GM23338 (cell line): ENCODE measurements at regions not wholly inside any gene's neighbourhood (a gene's known extent, or its start where the extent isn't known, plus 50 kb on each side); places are given as distances from the start of the nearest gene placed in this dataset.

Experiments used
- ATAC-seq: fragments of 200-7000 bp; cut with Tn5 transposase; 3 replicates; pipeline ENCODE4 v1.9.1; 2020
- DNase-seq: peaks from one replicate; pipeline ENCODE4 v3.0.0-alpha.2; 2015; ENCODE audit warnings: low spot score
- H2AFZ ChIP-seq: fragments of 200-600 bp; sonication (generic); 2 replicates; pipeline ENCODE4 v1.8.0; 2016; ENCODE audit warnings: antibody characterized with exemption, mild to moderate bottlenecking, moderate library complexity
- H3F3A ChIP-seq: fragments of 200-600 bp; sonication (generic); replicated peaks from 2 replicates; pipeline ENCODE4 v1.8.0; 2017; ENCODE audit warnings: antibody characterized with exemption, mixed run types, low read depth
- H3K27ac ChIP-seq: fragments of 200-600 bp; sonication (generic); 2 replicates; pipeline ENCODE4 v1.6.1; 2016; ENCODE audit warnings: low read depth
- H3K27me3 ChIP-seq: fragments of 200-600 bp; sonication (generic); 2 replicates; pipeline ENCODE4 v1.8.0; 2016; ENCODE audit warnings: mild to moderate bottlenecking, mixed run types, moderate library complexity; ENCODE audit not compliant: insufficient read depth
- H3K36me3 ChIP-seq: fragments of 200-600 bp; sonication (generic); 2 replicates; pipeline ENCODE4 v1.8.0; 2016; ENCODE audit warnings: mild to moderate bottlenecking; ENCODE audit not compliant: insufficient read depth
- H3K4me1 ChIP-seq: fragments of 200-600 bp; sonication (generic); 2 replicates; pipeline ENCODE4 v1.8.0; 2016; ENCODE audit warnings: mild to moderate bottlenecking, moderate library complexity; ENCODE audit not compliant: insufficient read depth
- H3K4me2 ChIP-seq: fragments of 200-600 bp; sonication (generic); 2 replicates; pipeline ENCODE4 v1.7.1; 2017; ENCODE audit warnings: mixed run types
- H3K4me3 ChIP-seq: fragments of 200-600 bp; sonication (generic); 2 replicates; pipeline ENCODE4 v1.6.1; 2016; ENCODE audit warnings: mixed run types
- H3K79me2 ChIP-seq: fragments of 200-600 bp; sonication (generic); replicated peaks from 2 replicates; pipeline ENCODE4 v1.8.0; 2017; ENCODE audit warnings: mild to moderate bottlenecking; ENCODE audit not compliant: insufficient read depth
- H3K9me2 ChIP-seq: fragments of 200-600 bp; sonication (generic); 2 replicates; pipeline ENCODE4 v1.8.0; 2017; ENCODE audit not compliant: insufficient read depth
- H4K20me1 ChIP-seq: fragments of 200-600 bp; sonication (generic); replicated peaks from 2 replicates; pipeline ENCODE4 v1.8.0; 2017; ENCODE audit warnings: mild to moderate bottlenecking; ENCODE audit not compliant: insufficient read depth
- H3K27ac Mint-ChIP-seq: 2 replicates; pipeline ENCODE4 v1.8.0; 2020; ENCODE audit warnings: inconsistent platforms, mild to moderate bottlenecking, moderate library complexity, mixed read lengths
- H3K27me3 Mint-ChIP-seq: 3 replicates; pipeline ENCODE4 v1.8.0; 2022; ENCODE audit warnings: low read depth, mild to moderate bottlenecking, moderate library complexity, mixed read lengths, inconsistent platforms; ENCODE audit not compliant: insufficient read depth, poor library complexity
- H3K36me3 Mint-ChIP-seq: 3 replicates; pipeline ENCODE4 v1.8.0; 2021; ENCODE audit warnings: low read depth, mild to moderate bottlenecking, inconsistent platforms, moderate library complexity, mixed read lengths
- H3K4me1 Mint-ChIP-seq: 3 replicates; pipeline ENCODE4 v1.8.0; 2020; ENCODE audit warnings: mild to moderate bottlenecking, inconsistent platforms, mixed read lengths
- H3K4me3 Mint-ChIP-seq: 3 replicates; pipeline ENCODE4 v1.8.0; 2021; ENCODE audit warnings: moderate library complexity, mild to moderate bottlenecking, inconsistent platforms, mixed read lengths
- H3K9me3 Mint-ChIP-seq: 3 replicates; pipeline ENCODE4 v1.8.0; 2020; ENCODE audit warnings: moderate library complexity, mild to moderate bottlenecking, inconsistent platforms, mixed read lengths
- CREB1 ChIP-seq: fragments of 250-450 bp; sonication (Bioruptor Pico); IDR thresholded peaks from 2 replicates; pipeline ENCODE4 v1.5.0; 2020; ENCODE audit warnings: low read depth, mild to moderate bottlenecking, moderate library complexity
- CTCF ChIP-seq, 2 experiments: fragments of 200-600 bp in 1 of 2; sonication (generic) in 1 of 2; conservative IDR thresholded peaks; 2 replicates each; pipeline versions ENCODE4 v1.5.1 to v1.6.1; 2016 to 2017; ENCODE audit warnings: antibody characterized with exemption in 2 of 2, low read depth in 2 of 2, mild to moderate bottlenecking in 2 of 2, moderate library complexity in 1 of 2
- EZH2 ChIP-seq: fragments of 200-600 bp; sonication (generic); IDR thresholded peaks from one replicate; pipeline ENCODE4 v1.8.0; 2017; ENCODE audit warnings: antibody characterized with exemption, mild to moderate bottlenecking, low read depth; ENCODE audit not compliant: unreplicated experiment
- EZH2phosphoT487 ChIP-seq: fragments of 200-600 bp; sonication (generic); IDR thresholded peaks from one replicate; pipeline ENCODE4 v1.8.1; 2018; ENCODE audit warnings: antibody characterized with exemption; ENCODE audit not compliant: unreplicated experiment
- JUNB ChIP-seq: IDR thresholded peaks from one replicate; pipeline ENCODE4 v1.6.1; 2016; ENCODE audit warnings: antibody characterized with exemption; ENCODE audit not compliant: unreplicated experiment
- NANOG ChIP-seq: IDR thresholded peaks from 2 replicates; pipeline ENCODE4 v1.6.1; 2016; ENCODE audit warnings: antibody characterized with exemption, borderline replicate concordance
- POLR2AphosphoS5 ChIP-seq: IDR thresholded peaks from 2 replicates; pipeline ENCODE4 v1.6.1; 2016; ENCODE audit warnings: antibody characterized with exemption, low read depth
- STAT1 ChIP-seq: IDR thresholded peaks from one replicate; pipeline ENCODE4 v1.6.1; 2016; ENCODE audit warnings: antibody characterized with exemption; ENCODE audit not compliant: unreplicated experiment
- ZNF114 ChIP-seq: fragments of 250-450 bp; sonication (Bioruptor Pico); IDR thresholded peaks from 2 replicates; pipeline ENCODE4 v1.5.0; 2020; ENCODE audit warnings: mild to moderate bottlenecking, moderate library complexity
- ZNF331 ChIP-seq: fragments of 250-450 bp; sonication (Bioruptor Pico); IDR thresholded peaks from 2 replicates; pipeline ENCODE4 v1.5.0; 2020; ENCODE audit warnings: low read depth, mild to moderate bottlenecking, moderate library complexity
- ZNF462 ChIP-seq: fragments of 250-450 bp; sonication (Bioruptor Pico); IDR thresholded peaks from 2 replicates; pipeline ENCODE4 v1.5.0; 2020; ENCODE audit warnings: mild to moderate bottlenecking, moderate library complexity
- TF ChIP-seq, protein P1 (sequence below): IDR thresholded peaks from one replicate; pipeline ENCODE4 v1.6.1; 2018; ENCODE audit warnings: antibody characterized with exemption; ENCODE audit not compliant: unreplicated experiment
- TF ChIP-seq, protein P2 (sequence below): IDR thresholded peaks from 2 replicates; pipeline ENCODE4 v1.6.1; 2016; ENCODE audit warnings: antibody characterized with exemption

DNA sequence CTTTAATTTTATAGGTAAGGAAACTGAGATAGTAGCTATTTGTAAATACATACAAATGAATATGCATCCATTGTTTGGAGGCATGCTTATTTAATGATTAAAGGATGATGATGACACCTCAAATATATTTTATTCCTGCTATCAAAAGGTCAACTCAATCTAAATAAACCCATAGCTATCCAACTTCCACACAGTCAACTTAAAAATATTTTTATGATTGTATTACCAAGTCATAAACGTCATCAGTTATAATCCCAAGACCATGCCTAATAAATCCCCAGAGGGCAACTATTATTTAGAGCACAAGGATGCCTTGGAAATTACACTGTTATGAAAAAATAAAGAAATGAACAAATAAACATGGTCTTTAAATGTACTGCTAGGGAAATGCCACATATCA is 102.1 kb downstream of the MPP7 start:
- ATAC-seq (no peak), DNase-seq (no peak)
- no peaks in the 10 kb centered on the region for H3K36me3 ChIP-seq
- H3K4me1 ChIP-seq = no peaks in the 10 kb centered on the region
- no peaks in the 10 kb centered on the region for H3K4me1 Mint-ChIP-seq
- H3K36me3 Mint-ChIP-seq = peaks cover 3% of the 10 kb centered on the region; the same call in 1 of the 3 replicates
- no peak overlapping the region for H3K4me3 ChIP-seq
- H3K9me3 Mint-ChIP-seq = no peaks in the 10 kb centered on the region; the same call in 2 of the 3 replicates
- no peak overlapping the region for H3K27ac Mint-ChIP-seq
- H3F3A ChIP-seq = no peaks in the 10 kb centered on the region
- no peak overlapping the region for H3K4me2 ChIP-seq
- no peaks in the 10 kb centered on the region for H3K27me3 ChIP-seq
- H3K27ac ChIP-seq = no peak overlapping the region
- peaks cover under 1% of the 10 kb centered on the region for H3K27me3 Mint-ChIP-seq
- H4K20me1 ChIP-seq = no peaks in the 10 kb centered on the region
- no peak overlapping the region for H3K4me3 Mint-ChIP-seq
- no peaks in the 10 kb centered on the region for H3K79me2 ChIP-seq
- no peak overlapping the region for H2AFZ ChIP-seq
- 0 out of 2 replicates have a peak, but pooled peaks cover 2% of the 10 kb centered on the region for H3K9me2 ChIP-seq
- TF ChIP-seq ZNF331 (no peak), NANOG (no peak), CREB1 (CRISPR knock-in tag) (no peak), EZH2 (no peak), ZNF114 (no peak), JUNB (no peak), ZNF462 (CRISPR knock-in tag) (no peak), POLR2AphosphoS5 (no peak), STAT1 (no peak), EZH2phosphoT487 (no peak), CTCF (conservative IDR thresholded peaks at IDR 0.05; ENCODE audit: low read depth in 2 of 2) (no peak)
- TF ChIP-seq, protein P1, sequence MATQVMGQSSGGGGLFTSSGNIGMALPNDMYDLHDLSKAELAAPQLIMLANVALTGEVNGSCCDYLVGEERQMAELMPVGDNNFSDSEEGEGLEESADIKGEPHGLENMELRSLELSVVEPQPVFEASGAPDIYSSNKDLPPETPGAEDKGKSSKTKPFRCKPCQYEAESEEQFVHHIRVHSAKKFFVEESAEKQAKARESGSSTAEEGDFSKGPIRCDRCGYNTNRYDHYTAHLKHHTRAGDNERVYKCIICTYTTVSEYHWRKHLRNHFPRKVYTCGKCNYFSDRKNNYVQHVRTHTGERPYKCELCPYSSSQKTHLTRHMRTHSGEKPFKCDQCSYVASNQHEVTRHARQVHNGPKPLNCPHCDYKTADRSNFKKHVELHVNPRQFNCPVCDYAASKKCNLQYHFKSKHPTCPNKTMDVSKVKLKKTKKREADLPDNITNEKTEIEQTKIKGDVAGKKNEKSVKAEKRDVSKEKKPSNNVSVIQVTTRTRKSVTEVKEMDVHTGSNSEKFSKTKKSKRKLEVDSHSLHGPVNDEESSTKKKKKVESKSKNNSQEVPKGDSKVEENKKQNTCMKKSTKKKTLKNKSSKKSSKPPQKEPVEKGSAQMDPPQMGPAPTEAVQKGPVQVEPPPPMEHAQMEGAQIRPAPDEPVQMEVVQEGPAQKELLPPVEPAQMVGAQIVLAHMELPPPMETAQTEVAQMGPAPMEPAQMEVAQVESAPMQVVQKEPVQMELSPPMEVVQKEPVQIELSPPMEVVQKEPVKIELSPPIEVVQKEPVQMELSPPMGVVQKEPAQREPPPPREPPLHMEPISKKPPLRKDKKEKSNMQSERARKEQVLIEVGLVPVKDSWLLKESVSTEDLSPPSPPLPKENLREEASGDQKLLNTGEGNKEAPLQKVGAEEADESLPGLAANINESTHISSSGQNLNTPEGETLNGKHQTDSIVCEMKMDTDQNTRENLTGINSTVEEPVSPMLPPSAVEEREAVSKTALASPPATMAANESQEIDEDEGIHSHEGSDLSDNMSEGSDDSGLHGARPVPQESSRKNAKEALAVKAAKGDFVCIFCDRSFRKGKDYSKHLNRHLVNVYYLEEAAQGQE = no peak
- TF ChIP-seq, protein P2, sequence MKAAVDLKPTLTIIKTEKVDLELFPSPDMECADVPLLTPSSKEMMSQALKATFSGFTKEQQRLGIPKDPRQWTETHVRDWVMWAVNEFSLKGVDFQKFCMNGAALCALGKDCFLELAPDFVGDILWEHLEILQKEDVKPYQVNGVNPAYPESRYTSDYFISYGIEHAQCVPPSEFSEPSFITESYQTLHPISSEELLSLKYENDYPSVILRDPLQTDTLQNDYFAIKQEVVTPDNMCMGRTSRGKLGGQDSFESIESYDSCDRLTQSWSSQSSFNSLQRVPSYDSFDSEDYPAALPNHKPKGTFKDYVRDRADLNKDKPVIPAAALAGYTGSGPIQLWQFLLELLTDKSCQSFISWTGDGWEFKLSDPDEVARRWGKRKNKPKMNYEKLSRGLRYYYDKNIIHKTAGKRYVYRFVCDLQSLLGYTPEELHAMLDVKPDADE = no peak
